HCT116 (cell line): ENCODE measurements at regions not wholly inside any gene's neighbourhood (a gene's known extent, or its start where the extent isn't known, plus 50 kb on each side); places are given as distances from the start of the nearest gene placed in this dataset.

ENCODE experiments used
- ATAC-seq: fragments of 200-7000 bp; cut with Tn5 transposase; 2 replicates; pipeline ENCODE4 v1.9.1; 2020; ENCODE audit warnings: mild to moderate bottlenecking, moderate library complexity
- BruUV-seq: library from RNA; stranded (reverse); fragments of 400-500 nt; replicated peaks from 2 replicates; lab custom pipeline; 2021; lab: Mats Ljungman, UMichigan
- CTCF ChIA-PET: fragments of 300-600 bp; sonication (Branson Sonifier 250); formaldehyde crosslinking; loops from one replicate; lab custom pipeline; 2021; ENCODE audit warnings: antibody characterized with exemption; lab: Charles Lee
- POLR2A ChIA-PET: fragments of 300-600, 350-600 bp; sonication (Branson Sonifier 250); formaldehyde crosslinking; loops from one replicate; lab custom pipeline; 2021; ENCODE audit warnings: antibody characterized with exemption; lab: Charles Lee
- RAD21 ChIA-PET, 2 experiments: fragments of 300-600 bp; sonication (Branson Sonifier 250); formaldehyde crosslinking; loops; one replicate each; lab custom pipeline; 2023; ENCODE audit warnings: low total read pairs in 2 of 2; ENCODE audit not compliant: uncharacterized antibody in 2 of 2, unreplicated experiment in 2 of 2, low non-redundant PET in 1 of 2; lab: Charles Lee
- DNase-seq: peaks from one replicate; pipeline ENCODE4 v3.0.0-alpha.2; 2010; ENCODE audit warnings: low read depth, low spot score
- H2AFZ ChIP-seq: fragments of 200-600 bp; shearing (Covaris generic), sonication (generic); 2 replicates; pipeline ENCODE4 v1.6.1; 2017; ENCODE audit warnings: low read depth, mixed run types, mixed read lengths, antibody characterized with exemption, low read length; ENCODE audit not compliant: poor library complexity, severe bottlenecking
- H3K27ac ChIP-seq: 2 replicates; pipeline ENCODE4 v1.5.1; 2012; ENCODE audit warnings: low read depth, low read length
- H3K27me3 ChIP-seq: fragments of 200-600 bp; sonication (generic); 2 replicates; pipeline ENCODE4 v1.6.1; 2016; ENCODE audit warnings: mixed run types, low read length, mixed read lengths; ENCODE audit not compliant: insufficient read depth
- H3K36me3 ChIP-seq, 2 experiments: fragments of 200-500 bp in 1 of 2; fragments of 200-600 bp in 1 of 2; sonication (Bioruptor generic) in 1 of 2; sonication (generic) in 1 of 2; 2 replicates each; pipeline versions ENCODE4 v1.5.1 to v1.6.1; 2014 to 2016; ENCODE audit warnings: low read length in 2 of 2, inconsistent platforms in 1 of 2, mixed read lengths in 1 of 2, mixed run types in 1 of 2; ENCODE audit not compliant: insufficient read depth in 2 of 2, control insufficient read depth in 1 of 2
- H3K4me1 ChIP-seq, 2 experiments: fragments of 200-600 bp in 1 of 2; sonication (generic) in 1 of 2; 2 replicates each; pipeline versions ENCODE4 v1.5.1 to v1.6.1; 2012 to 2017; ENCODE audit warnings: low read length in 2 of 2, inconsistent platforms in 1 of 2, mild to moderate bottlenecking in 1 of 2, mixed read lengths in 1 of 2, mixed run types in 1 of 2, moderate library complexity in 1 of 2; ENCODE audit not compliant: insufficient read depth in 2 of 2, control insufficient read depth in 1 of 2
- H3K4me2 ChIP-seq: fragments of 200-600 bp; sonication (generic); 2 replicates; pipeline ENCODE4 v1.6.1; 2017; ENCODE audit warnings: mixed run types, low read length, mixed read lengths
- H3K4me3 ChIP-seq, 2 experiments: fragments of 200-600 bp in 1 of 2; sonication (generic) in 1 of 2; replicated peaks in 1 of 2; 2 replicates each; pipeline ENCODE4 v1.5.1; 2011 to 2016; ENCODE audit warnings: low read length in 2 of 2, control low read depth in 1 of 2, low read depth in 1 of 2, mild to moderate bottlenecking in 1 of 2, mixed read lengths in 1 of 2, mixed run types in 1 of 2
- H3K79me2 ChIP-seq: fragments of 200-600 bp; sonication (generic); 2 replicates; pipeline ENCODE4 v1.6.1; 2017; ENCODE audit warnings: mild to moderate bottlenecking, mixed run types, low read length, moderate library complexity, mixed read lengths; ENCODE audit not compliant: insufficient read depth
- H3K9ac ChIP-seq: fragments of 200-600 bp; sonication (generic); 2 replicates; pipeline ENCODE4 v1.6.1; 2016; ENCODE audit warnings: low read length, mixed read lengths
- H3K9me2 ChIP-seq: fragments of 200-600 bp; sonication (generic), shearing (Covaris generic); 2 replicates; pipeline ENCODE4 v1.6.1; 2017; ENCODE audit warnings: mixed run types, mild to moderate bottlenecking, moderate library complexity; ENCODE audit not compliant: insufficient read depth
- H3K9me3 ChIP-seq, 2 experiments: fragments of 200-500 bp in 1 of 2; fragments of 200-600 bp in 1 of 2; sonication (Bioruptor generic) in 1 of 2; sonication (generic) in 1 of 2; 2 replicates each; pipeline ENCODE4 v1.6.1; 2014 to 2017; ENCODE audit warnings: low read length in 2 of 2, mixed read lengths in 2 of 2, inconsistent platforms in 1 of 2, low read depth in 1 of 2, mild to moderate bottlenecking in 1 of 2, mixed run types in 1 of 2, moderate library complexity in 1 of 2; ENCODE audit not compliant: control insufficient read depth in 1 of 2, insufficient read depth in 1 of 2
- H4K20me1 ChIP-seq: fragments of 200-600 bp; sonication (generic), shearing (Covaris generic); 2 replicates; pipeline ENCODE4 v1.6.1; 2017; ENCODE audit warnings: mixed run types, mild to moderate bottlenecking, moderate library complexity; ENCODE audit not compliant: insufficient read depth
- ATF3 ChIP-seq: IDR thresholded peaks from 2 replicates; pipeline ENCODE4 v1.6.1; 2012
- EGR1 ChIP-seq: IDR thresholded peaks from 2 replicates; pipeline ENCODE4 v1.6.1; 2012; ENCODE audit warnings: low read depth
- FOSL1 ChIP-seq: IDR thresholded peaks from 2 replicates; pipeline ENCODE4 v1.6.1; 2012; ENCODE audit warnings: low read depth
- POLR2A ChIP-seq: IDR thresholded peaks from 2 replicates; pipeline ENCODE4 v1.7.0; 2011; ENCODE audit warnings: borderline replicate concordance; ENCODE audit not compliant: insufficient read depth, insufficient read length; ENCODE audit errors: extremely low read depth
- POLR2AphosphoS5 ChIP-seq: IDR thresholded peaks from 2 replicates; pipeline ENCODE4 v1.6.1; 2011; ENCODE audit warnings: mild to moderate bottlenecking, low read depth, low read length, moderate library complexity
- REST ChIP-seq: IDR thresholded peaks from 2 replicates; pipeline ENCODE4 v1.6.1; 2012; ENCODE audit warnings: low read depth
- SP1 ChIP-seq: IDR thresholded peaks from 2 replicates; pipeline ENCODE4 v1.6.1; 2012; ENCODE audit warnings: low read depth
- TCF7L2 ChIP-seq: IDR thresholded peaks from 2 replicates; pipeline ENCODE4 v1.7.0; 2011; ENCODE audit warnings: borderline replicate concordance, inconsistent platforms; ENCODE audit not compliant: insufficient read depth, insufficient read length; ENCODE audit errors: extremely low read depth
- YY1 ChIP-seq: IDR thresholded peaks from 2 replicates; pipeline ENCODE4 v1.6.1; 2011; ENCODE audit warnings: low read length, low read depth, moderate library complexity, mild to moderate bottlenecking; ENCODE audit not compliant: insufficient replicate concordance; ENCODE audit errors: extremely low read depth
- ZFX ChIP-seq: fragments of 450-650 bp; IDR thresholded peaks from 2 replicates; pipeline ENCODE4 v1.6.1; 2017
- intact Hi-C: fragments of 100-400 bp; cut with micrococcal nuclease; formaldehyde crosslinking; loops from 2 replicates; pipeline ENCODE4 v1.10.0; 2022

- TF ChIP-seq POLR2AphosphoS5 (no peak), SP1 (no peak), YY1 (no peak), TCF7L2 (no peak), POLR2A (no peak), ATF3 (no peak)
These were observed 304.6 kb upstream of the FAM98A start (continued) for GRCh38 chr2:33903701-33904100.

- CTCF ChIA-PET, result no interaction called here
- RAD21 ChIA-PET, result no interaction called here
- H3K27ac ChIP-seq, result no peak overlapping the region
- TF ChIP-seq EGR1, result no peak
- TF ChIP-seq REST, result no peak
- TF ChIP-seq ATF3, result no peak
- no peak for TF ChIP-seq ZFX
- TF ChIP-seq FOSL1, result no peak
- TF ChIP-seq, all 23 proteins: peak for 0
- intact Hi-C loops, result no loop called here
- H3K4me2 ChIP-seq, result no peak overlapping the region
- no peak for ATAC-seq
- no peaks in the 10 kb centered on the region for H3K4me1 ChIP-seq
- H3K4me3 ChIP-seq, result no peak overlapping the region
- no peaks in the 10 kb centered on the region for H3K9me3 ChIP-seq
- no peak overlapping the region for H2AFZ ChIP-seq
- DNase-seq, result no peak
- H3K27me3 ChIP-seq, result no peaks in the 10 kb centered on the region
- no peaks in the 10 kb centered on the region for H3K9me2 ChIP-seq
- no peaks in the 10 kb centered on the region for H3K79me2 ChIP-seq
- POLR2A ChIA-PET, result no interaction called here
- no peaks in the 10 kb centered on the region for H4K20me1 ChIP-seq
- no peaks in the 10 kb centered on the region for H3K36me3 ChIP-seq
- no TSS peak for BruUV-seq
- H3K9ac ChIP-seq, result no peak overlapping the region
These were observed 304.1 kb upstream of the FAM98A start for GRCh38 chr2:33903215-33903614.
